DOHH2 (cell line): ENCODE measurements at regions not wholly inside any gene's neighbourhood (a gene's known extent, or its start where the extent isn't known, plus 50 kb on each side); places are given as distances from the start of the nearest gene placed in this dataset.

Source experiments
- H3F3A ChIP-seq: fragments of 200-600 bp; sonication (generic), shearing (Covaris generic); 2 replicates; pipeline ENCODE4 v1.6.0; 2016; ENCODE audit warnings: antibody characterized with exemption, mild to moderate bottlenecking; ENCODE audit not compliant: control insufficient read depth, insufficient read depth
- H3K27ac ChIP-seq: fragments of 200-600 bp; sonication (generic); 2 replicates; pipeline ENCODE4 v1.5.1; 2014; ENCODE audit warnings: low read depth, mild to moderate bottlenecking, low read length, moderate library complexity
- H3K27me3 ChIP-seq: fragments of 200-600 bp; sonication (generic); 2 replicates; pipeline ENCODE4 v1.6.1; 2014; ENCODE audit warnings: mild to moderate bottlenecking, low read length, mixed read lengths; ENCODE audit not compliant: control insufficient read depth
- H3K36me3 ChIP-seq: fragments of 200-600 bp; sonication (generic); 2 replicates; pipeline ENCODE4 v1.6.1; 2014; ENCODE audit warnings: mild to moderate bottlenecking, low read length, moderate library complexity, mixed read lengths; ENCODE audit not compliant: control insufficient read depth
- H3K4me1 ChIP-seq: fragments of 200-600 bp; sonication (generic); 2 replicates; pipeline ENCODE4 v1.6.1; 2014; ENCODE audit warnings: mild to moderate bottlenecking, low read length, mixed read lengths; ENCODE audit not compliant: control insufficient read depth
- H3K4me2 ChIP-seq: fragments of 200-600 bp; sonication (generic); 2 replicates; pipeline ENCODE4 v1.6.0; 2014; ENCODE audit warnings: mild to moderate bottlenecking, low read length, moderate library complexity
- H3K4me3 ChIP-seq: fragments of 200-600 bp; sonication (generic); 2 replicates; pipeline ENCODE4 v1.5.1; 2014; ENCODE audit warnings: mild to moderate bottlenecking, low read length, mixed read lengths
- H3K79me2 ChIP-seq: fragments of 200-600 bp; sonication (generic); 2 replicates; pipeline ENCODE4 v1.6.1; 2014; ENCODE audit warnings: mild to moderate bottlenecking, low read length, mixed read lengths; ENCODE audit not compliant: control insufficient read depth
- H3K9me2 ChIP-seq: fragments of 200-600 bp; sonication (generic); replicated peaks from 2 replicates; pipeline ENCODE4 v1.6.1; 2014; ENCODE audit warnings: mild to moderate bottlenecking, low read length, mixed read lengths; ENCODE audit not compliant: control insufficient read depth
- H3K9me3 ChIP-seq: fragments of 200-600 bp; sonication (generic); 2 replicates; pipeline ENCODE4 v1.6.1; 2014; ENCODE audit warnings: antibody characterized with exemption, low read length, mixed read lengths; ENCODE audit not compliant: control insufficient read depth, insufficient read depth
- H4K20me1 ChIP-seq: fragments of 200-600 bp; sonication (generic); 2 replicates; pipeline ENCODE4 v1.6.0; 2014; ENCODE audit warnings: low read depth, mild to moderate bottlenecking, antibody characterized with exemption, low read length, moderate library complexity; ENCODE audit not compliant: control insufficient read depth, insufficient read depth
- CTCF ChIP-seq: fragments of 200-600 bp; sonication (generic); IDR thresholded peaks from one replicate; pipeline ENCODE4 v1.5.1; 2014; ENCODE audit warnings: antibody characterized with exemption, mild to moderate bottlenecking, low read depth, low read length; ENCODE audit not compliant: poor library complexity, severe bottlenecking
- EZH2phosphoT487 ChIP-seq: fragments of 200-600 bp; sonication (generic); IDR thresholded peaks from 2 replicates; pipeline ENCODE4 v1.6.1; 2017; ENCODE audit warnings: borderline replicate concordance, mild to moderate bottlenecking, antibody characterized with exemption, low read length, moderate library complexity, mixed read lengths

- Histone ChIP-seq H3K36me3 (no peaks in the 10 kb centered on the region), H3K4me1 (no peaks in the 10 kb centered on the region), H3K4me2 (no peak overlapping the region), H3K9me3 (no peaks in the 10 kb centered on the region), H3K79me2 (no peaks in the 10 kb centered on the region), H3K27me3 (no peaks in the 10 kb centered on the region), H3K9me2 (no peaks in the 10 kb centered on the region), H3K27ac (no peak overlapping the region), H4K20me1 (no peaks in the 10 kb centered on the region), H3K4me3 (no peak overlapping the region), H3F3A (no peaks in the 10 kb centered on the region)
- TF ChIP-seq CTCF, result no peak
These were observed 220.5 kb upstream of the SLC35B3 start for GRCh38 chr6:8655670-8656454.

- Histone ChIP-seq H3K27ac (no peak overlapping the region), H3K4me3 (no peak overlapping the region)
These were observed 217.4 kb upstream of the SLC35B3 start for GRCh38 chr6:8652710-8653109.

DNA sequence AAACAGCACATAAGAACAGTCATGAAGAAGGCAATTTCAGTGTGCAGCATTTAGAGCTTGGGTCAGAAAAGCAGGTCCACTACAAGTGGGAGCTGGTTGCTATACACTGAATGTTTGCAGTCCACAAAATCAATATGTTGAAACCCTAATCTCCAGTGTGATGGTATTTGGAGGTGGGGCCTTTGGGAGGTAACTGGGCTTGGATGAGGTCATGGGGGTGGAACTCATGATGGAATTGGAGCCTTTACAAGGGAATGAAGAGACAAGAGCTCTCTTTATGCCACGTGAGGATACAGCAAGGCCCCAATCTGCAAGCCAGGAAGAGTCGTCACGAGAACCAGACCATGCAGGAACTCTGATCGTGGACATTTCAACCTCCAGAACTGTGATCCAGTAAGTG lies 216.7 kb upstream of the SLC35B3 start:
- Histone ChIP-seq H3K4me1 (no peaks in the 10 kb centered on the region), H3K27ac (no peak overlapping the region), H3K36me3 (no peaks in the 10 kb centered on the region), H3K27me3 (no peaks in the 10 kb centered on the region), H4K20me1 (no peaks in the 10 kb centered on the region), H3K9me2 (no peaks in the 10 kb centered on the region), H3K4me3 (no peak overlapping the region), H3K4me2 (no peak overlapping the region), H3K9me3 (no peaks in the 10 kb centered on the region), H3F3A (no peaks in the 10 kb centered on the region), H3K79me2 (no peaks in the 10 kb centered on the region)
- TF ChIP-seq CTCF (no peak), EZH2phosphoT487 (no peak)

More at GRCh38 chr6:8652710-8653109, 217.4 kb upstream of the SLC35B3 start:
- Histone ChIP-seq H3K4me2 (no peak overlapping the region), H3K79me2 (no peaks in the 10 kb centered on the region), H3K9me2 (no peaks in the 10 kb centered on the region), H3K9me3 (no peaks in the 10 kb centered on the region), H3K4me1 (no peaks in the 10 kb centered on the region), H4K20me1 (no peaks in the 10 kb centered on the region), H3K36me3 (no peaks in the 10 kb centered on the region), H3K27me3 (no peaks in the 10 kb centered on the region), H3F3A (no peaks in the 10 kb centered on the region)
- TF ChIP-seq EZH2phosphoT487 (no peak), CTCF (no peak)
